NT2/D1 (cell line): ENCODE measurements at regions not wholly inside any gene's neighbourhood (a gene's known extent, or its start where the extent isn't known, plus 50 kb on each side); places are given as distances from the start of the nearest gene placed in this dataset.

Experiments
- SUZ12 ChIP-seq: IDR thresholded peaks from 2 replicates; pipeline ENCODE4 v1.6.1; 2011; ENCODE audit not compliant: insufficient read length, insufficient read depth; ENCODE audit errors: extremely low read depth
- YY1 ChIP-seq: IDR thresholded peaks from 2 replicates; pipeline ENCODE4 v1.6.1; 2011; ENCODE audit not compliant: insufficient read length, insufficient read depth
- ZNF274 ChIP-seq: IDR thresholded peaks from 2 replicates; pipeline ENCODE4 v1.6.1; 2011; ENCODE audit warnings: mild to moderate bottlenecking, low read depth, low read length

DNA sequence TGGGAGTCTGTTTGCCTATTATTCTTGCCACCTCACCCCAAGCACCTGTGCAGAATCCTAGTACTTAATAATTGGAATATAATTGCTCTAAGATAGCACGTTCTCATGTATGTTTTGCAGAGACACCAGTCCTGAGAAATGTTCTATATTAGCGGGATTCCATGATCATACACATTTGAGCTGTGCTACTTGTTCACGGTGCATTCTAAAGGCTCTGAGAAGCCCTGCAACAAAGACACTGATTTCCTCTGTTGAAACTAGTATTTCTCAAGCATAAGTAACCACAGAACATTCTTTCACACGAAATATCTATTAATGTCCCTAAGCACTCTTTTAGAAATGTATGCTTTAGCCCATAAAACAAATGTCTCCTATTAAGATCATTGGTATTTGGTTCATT lies 109.4 kb downstream of the BARHL2 start:
- TF ChIP-seq SUZ12, result no peak
- no peak for TF ChIP-seq ZNF274
- TF ChIP-seq YY1, result no peak
